ENCODE measurements at regions not wholly inside any gene's neighbourhood (a gene's known extent, or its start where the extent isn't known, plus 50 kb on each side); places are given as distances from the start of the nearest gene placed in this dataset.

DNA sequence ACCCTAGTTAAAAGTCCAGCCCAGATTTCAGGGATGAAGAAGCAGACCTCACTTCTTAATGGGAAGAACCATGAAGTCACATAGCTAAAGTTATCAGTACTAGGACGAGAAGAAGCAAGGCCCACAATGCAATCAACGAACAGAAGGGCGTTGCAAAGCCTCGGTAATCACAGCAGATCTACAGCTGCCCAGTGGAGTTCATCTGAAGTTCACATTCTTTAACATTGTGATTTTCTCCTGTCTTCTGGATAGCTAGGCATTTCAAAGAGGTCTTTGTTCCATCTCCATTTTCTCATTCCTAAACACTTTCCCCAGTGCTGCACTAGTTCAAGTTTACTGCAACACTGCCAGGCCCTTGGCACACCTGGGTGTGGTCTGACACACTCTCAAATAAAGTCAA, 226.7 kb upstream of the N4BP1 start:
- no peak overlapping the region for H3K27ac ChIP-seq (ENCODE audit: low read length in 2 of 2)
- intact Hi-C loops (cut with micrococcal nuclease), result no loop called here
- TF ChIP-seq, protein P1, sequence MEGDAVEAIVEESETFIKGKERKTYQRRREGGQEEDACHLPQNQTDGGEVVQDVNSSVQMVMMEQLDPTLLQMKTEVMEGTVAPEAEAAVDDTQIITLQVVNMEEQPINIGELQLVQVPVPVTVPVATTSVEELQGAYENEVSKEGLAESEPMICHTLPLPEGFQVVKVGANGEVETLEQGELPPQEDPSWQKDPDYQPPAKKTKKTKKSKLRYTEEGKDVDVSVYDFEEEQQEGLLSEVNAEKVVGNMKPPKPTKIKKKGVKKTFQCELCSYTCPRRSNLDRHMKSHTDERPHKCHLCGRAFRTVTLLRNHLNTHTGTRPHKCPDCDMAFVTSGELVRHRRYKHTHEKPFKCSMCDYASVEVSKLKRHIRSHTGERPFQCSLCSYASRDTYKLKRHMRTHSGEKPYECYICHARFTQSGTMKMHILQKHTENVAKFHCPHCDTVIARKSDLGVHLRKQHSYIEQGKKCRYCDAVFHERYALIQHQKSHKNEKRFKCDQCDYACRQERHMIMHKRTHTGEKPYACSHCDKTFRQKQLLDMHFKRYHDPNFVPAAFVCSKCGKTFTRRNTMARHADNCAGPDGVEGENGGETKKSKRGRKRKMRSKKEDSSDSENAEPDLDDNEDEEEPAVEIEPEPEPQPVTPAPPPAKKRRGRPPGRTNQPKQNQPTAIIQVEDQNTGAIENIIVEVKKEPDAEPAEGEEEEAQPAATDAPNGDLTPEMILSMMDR (IDR thresholded peaks at IDR 0.05), result no peak
- TF ChIP-seq EZH2 (IDR thresholded peaks at IDR 0.05; ENCODE audit: borderline replicate concordance, insufficient read depth, low read depth, low read length, poor library complexity, severe bottlenecking), result no peak
- no peaks in the 10 kb centered on the region for H3K36me3 ChIP-seq (replicated peaks in 1 of 2; ENCODE audit: control extremely low read depth in 1 of 2, control insufficient read depth in 1 of 2, extremely low read depth in 1 of 2, insufficient read depth in 2 of 2, low read length in 1 of 2)
- H3K9me3 ChIP-seq (ENCODE audit: control extremely low read depth in 1 of 3, control insufficient read depth in 2 of 3, insufficient read depth in 1 of 3, low read length in 2 of 3), result peaks cover 0 to 5% (median 0%) of the 10 kb centered on the region in 3 donors
- Mint-ChIP-seq H3K4me1 (no peaks in the 10 kb centered on the region), H3K4me3 (no peak overlapping the region), H3K9me3 (ENCODE audit: insufficient read depth) (no peaks in the 10 kb centered on the region), H3K27ac (no peak overlapping the region), H3K27me3 (no peaks in the 10 kb centered on the region)
- POLR2A ChIA-PET, result no interaction called here
- H3K4me3 ChIP-seq (ENCODE audit: control extremely low read depth in 1 of 5, extremely low read depth in 1 of 5, insufficient read depth in 1 of 5, low read depth in 2 of 5, low read length in 4 of 5), result no peak overlapping the region
- 95% methylated on average over 4 of the region's 4 CpGs for WGBS (ENCODE audit: insufficient coverage)
- no peak overlapping the region for H2AFZ ChIP-seq (ENCODE audit: insufficient read depth, low read depth, low read length, poor library complexity, severe bottlenecking)
- H3K27me3 ChIP-seq (replicated peaks in 1 of 4; ENCODE audit: control extremely low read depth in 1 of 4, control insufficient read depth in 3 of 4, insufficient read depth in 4 of 4, low read length in 3 of 4), result no peaks in the 10 kb centered on the region
- CTCF ChIA-PET, result no interaction called here
- H3K9ac ChIP-seq (ENCODE audit: low read length), result no peak overlapping the region
- H3K4me2 ChIP-seq (replicated peaks; ENCODE audit: low read depth, low read length, poor library complexity, severe bottlenecking), result no peak overlapping the region
- no peaks in the 10 kb centered on the region for H4K20me1 ChIP-seq (ENCODE audit: control insufficient read depth, insufficient read depth, low read length, poor library complexity, severe bottlenecking)
- ATAC-seq (ENCODE audit: low read depth) (no peak), DNase-seq (no peak)
- no peaks in the 10 kb centered on the region for H3K79me2 ChIP-seq (ENCODE audit: control insufficient read depth, insufficient read depth, low read length)
- H3K4me1 ChIP-seq (ENCODE audit: control insufficient read depth in 2 of 2, insufficient read depth in 2 of 2, low read length in 2 of 2), result no peaks in the 10 kb centered on the region

DNA sequence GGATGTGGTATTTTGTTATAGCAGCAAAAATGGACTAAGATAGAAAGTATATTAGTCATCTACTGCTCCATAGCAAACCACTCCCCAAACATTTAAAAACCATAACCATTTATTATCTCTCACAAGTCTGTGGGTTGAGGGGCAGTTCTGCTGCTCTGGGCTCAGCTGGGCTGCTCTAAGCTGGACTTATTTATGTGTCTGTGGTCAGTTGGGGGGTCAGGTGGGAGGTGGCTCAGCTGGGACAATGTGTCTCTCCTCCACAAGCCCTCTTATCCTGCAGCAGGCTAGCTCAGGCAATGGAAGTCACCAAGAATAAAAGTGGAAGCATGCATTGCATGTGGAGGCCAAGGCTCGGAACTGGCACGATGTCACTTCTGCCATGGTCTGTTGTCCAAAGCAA, 226.1 kb upstream of the N4BP1 start:
- ATAC-seq (ENCODE audit: low read depth), result no peak
- H3K4me1 Mint-ChIP-seq, result no peaks in the 10 kb centered on the region
- H3K4me1 ChIP-seq (ENCODE audit: control insufficient read depth in 2 of 2, insufficient read depth in 2 of 2, low read length in 2 of 2), result no peaks in the 10 kb centered on the region
- no peak overlapping the region for H3K4me3 ChIP-seq (ENCODE audit: control extremely low read depth in 1 of 5, extremely low read depth in 1 of 5, insufficient read depth in 1 of 5, low read depth in 2 of 5, low read length in 4 of 5)
- H3K27me3 Mint-ChIP-seq, result no peaks in the 10 kb centered on the region
- no peaks in the 10 kb centered on the region for H4K20me1 ChIP-seq (ENCODE audit: control insufficient read depth, insufficient read depth, low read length, poor library complexity, severe bottlenecking)
- no peak overlapping the region for H3K27ac ChIP-seq (ENCODE audit: low read length in 2 of 2)
- CTCF ChIA-PET, result no interaction called here
- no peak for TF ChIP-seq EZH2 (IDR thresholded peaks at IDR 0.05; ENCODE audit: borderline replicate concordance, insufficient read depth, low read depth, low read length, poor library complexity, severe bottlenecking)
- TF ChIP-seq, protein P1 (IDR thresholded peaks at IDR 0.05), result no peak
- intact Hi-C loops (cut with micrococcal nuclease), result no loop called here
- H3K9ac ChIP-seq (ENCODE audit: low read length), result no peak overlapping the region
- peaks cover 0 to 5% (median 0%) of the 10 kb centered on the region in 3 donors for H3K9me3 ChIP-seq (ENCODE audit: control extremely low read depth in 1 of 3, control insufficient read depth in 2 of 3, insufficient read depth in 1 of 3, low read length in 2 of 3)
- WGBS (ENCODE audit: insufficient coverage), result 100% methylated on average over 2 of the region's 2 CpGs
- POLR2A ChIA-PET, result no interaction called here
- H3K9me3 Mint-ChIP-seq (ENCODE audit: insufficient read depth), result no peaks in the 10 kb centered on the region
- H3K79me2 ChIP-seq (ENCODE audit: control insufficient read depth, insufficient read depth, low read length), result no peaks in the 10 kb centered on the region
- H2AFZ ChIP-seq (ENCODE audit: insufficient read depth, low read depth, low read length, poor library complexity, severe bottlenecking), result no peak overlapping the region
- H3K27me3 ChIP-seq (replicated peaks in 1 of 4; ENCODE audit: control extremely low read depth in 1 of 4, control insufficient read depth in 3 of 4, insufficient read depth in 4 of 4, low read length in 3 of 4), result no peaks in the 10 kb centered on the region
- no peak for DNase-seq
- no peak overlapping the region for H3K27ac Mint-ChIP-seq
- no peak overlapping the region for H3K4me3 Mint-ChIP-seq
- no peak overlapping the region for H3K4me2 ChIP-seq (replicated peaks; ENCODE audit: low read depth, low read length, poor library complexity, severe bottlenecking)
- no peaks in the 10 kb centered on the region for H3K36me3 ChIP-seq (replicated peaks in 1 of 2; ENCODE audit: control extremely low read depth in 1 of 2, control insufficient read depth in 1 of 2, extremely low read depth in 1 of 2, insufficient read depth in 2 of 2, low read length in 1 of 2)

Measured in B cell (primary cell).